ENCODE measurements at regions not wholly inside any gene's neighbourhood (a gene's known extent, or its start where the extent isn't known, plus 50 kb on each side); places are given as distances from the start of the nearest gene placed in this dataset.

DNA sequence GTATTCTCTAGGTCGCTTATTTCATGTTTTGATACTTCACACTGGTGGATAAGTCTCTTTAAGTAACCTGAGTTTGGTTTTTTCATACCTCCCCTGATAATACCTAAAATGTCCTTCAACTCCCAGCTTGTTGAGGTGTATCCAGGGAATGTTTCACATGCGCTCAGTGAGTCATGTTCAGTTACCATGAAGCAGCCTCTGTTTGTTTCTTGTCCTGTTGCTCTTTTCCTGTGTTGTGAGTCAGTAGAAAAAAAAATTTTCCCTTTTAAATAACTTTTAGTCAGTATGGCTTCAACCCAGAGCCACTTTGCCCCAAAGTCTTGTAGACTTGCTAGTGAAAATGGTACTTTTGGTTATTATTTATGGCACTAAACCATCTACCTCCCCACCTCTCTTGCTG, 278.4 kb upstream of the ZPLD1 start:
- TF ChIP-seq, protein P1, sequence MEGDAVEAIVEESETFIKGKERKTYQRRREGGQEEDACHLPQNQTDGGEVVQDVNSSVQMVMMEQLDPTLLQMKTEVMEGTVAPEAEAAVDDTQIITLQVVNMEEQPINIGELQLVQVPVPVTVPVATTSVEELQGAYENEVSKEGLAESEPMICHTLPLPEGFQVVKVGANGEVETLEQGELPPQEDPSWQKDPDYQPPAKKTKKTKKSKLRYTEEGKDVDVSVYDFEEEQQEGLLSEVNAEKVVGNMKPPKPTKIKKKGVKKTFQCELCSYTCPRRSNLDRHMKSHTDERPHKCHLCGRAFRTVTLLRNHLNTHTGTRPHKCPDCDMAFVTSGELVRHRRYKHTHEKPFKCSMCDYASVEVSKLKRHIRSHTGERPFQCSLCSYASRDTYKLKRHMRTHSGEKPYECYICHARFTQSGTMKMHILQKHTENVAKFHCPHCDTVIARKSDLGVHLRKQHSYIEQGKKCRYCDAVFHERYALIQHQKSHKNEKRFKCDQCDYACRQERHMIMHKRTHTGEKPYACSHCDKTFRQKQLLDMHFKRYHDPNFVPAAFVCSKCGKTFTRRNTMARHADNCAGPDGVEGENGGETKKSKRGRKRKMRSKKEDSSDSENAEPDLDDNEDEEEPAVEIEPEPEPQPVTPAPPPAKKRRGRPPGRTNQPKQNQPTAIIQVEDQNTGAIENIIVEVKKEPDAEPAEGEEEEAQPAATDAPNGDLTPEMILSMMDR (IDR thresholded peaks at IDR 0.05), result no peak
- Mint-ChIP-seq H3K36me3 (ENCODE audit: low read depth) (peaks cover 5% of the 10 kb centered on the region), H3K27me3 (ENCODE audit: low read depth) (no peaks in the 10 kb centered on the region), H3K4me1 (ENCODE audit: low read depth) (peaks cover 10% of the 10 kb centered on the region), H3K27ac (ENCODE audit: unreplicated experiment) (peak overlapping the region; percentile 29), H3K9me3 (ENCODE audit: low read depth) (peaks cover 7% of the 10 kb centered on the region), H3K4me3 (ENCODE audit: unreplicated experiment) (no peak overlapping the region)
- no peak for DNase-seq (ENCODE audit: low spot score)

DNA sequence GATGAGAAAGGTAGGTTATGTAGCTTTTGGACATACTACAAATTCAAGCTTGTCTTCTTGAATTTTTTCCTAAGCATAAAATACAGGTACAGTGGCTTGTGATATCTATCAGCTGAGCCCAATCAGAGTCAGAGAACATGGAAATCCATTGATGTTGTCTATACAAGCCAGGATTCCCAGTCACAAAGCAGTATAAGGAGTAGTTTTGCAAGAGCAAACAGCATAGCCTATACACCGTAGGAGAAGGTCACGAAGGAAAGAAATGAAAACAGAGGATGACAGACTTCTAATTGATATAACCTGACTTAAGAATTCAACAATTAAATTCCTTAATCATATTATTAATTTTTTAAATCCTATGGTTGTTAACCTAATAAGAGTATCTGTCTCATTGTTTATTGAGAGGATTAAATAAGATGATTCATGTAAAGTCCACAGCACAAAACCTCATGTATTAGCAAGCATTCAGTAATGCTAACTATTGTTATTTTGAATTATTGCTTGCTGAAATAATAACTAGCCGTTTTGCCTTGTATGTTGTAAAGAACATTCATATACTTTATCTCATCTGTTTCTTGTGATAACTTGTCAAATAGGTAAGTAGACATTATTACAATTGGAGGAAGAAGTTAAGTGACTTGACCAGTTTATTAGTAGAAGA, 276.6 kb upstream of the ZPLD1 start:
- Mint-ChIP-seq H3K4me1 (ENCODE audit: low read depth) (peaks cover 25% of the 10 kb centered on the region), H3K4me3 (ENCODE audit: unreplicated experiment) (no peak overlapping the region), H3K9me3 (ENCODE audit: low read depth) (no peaks in the 10 kb centered on the region), H3K27ac (ENCODE audit: unreplicated experiment) (no peak overlapping the region), H3K36me3 (ENCODE audit: low read depth) (peaks cover 2% of the 10 kb centered on the region), H3K27me3 (ENCODE audit: low read depth) (no peaks in the 10 kb centered on the region)
- DNase-seq (ENCODE audit: low spot score), result no peak
- TF ChIP-seq, protein P1 (IDR thresholded peaks at IDR 0.05), result no peak

DNA sequence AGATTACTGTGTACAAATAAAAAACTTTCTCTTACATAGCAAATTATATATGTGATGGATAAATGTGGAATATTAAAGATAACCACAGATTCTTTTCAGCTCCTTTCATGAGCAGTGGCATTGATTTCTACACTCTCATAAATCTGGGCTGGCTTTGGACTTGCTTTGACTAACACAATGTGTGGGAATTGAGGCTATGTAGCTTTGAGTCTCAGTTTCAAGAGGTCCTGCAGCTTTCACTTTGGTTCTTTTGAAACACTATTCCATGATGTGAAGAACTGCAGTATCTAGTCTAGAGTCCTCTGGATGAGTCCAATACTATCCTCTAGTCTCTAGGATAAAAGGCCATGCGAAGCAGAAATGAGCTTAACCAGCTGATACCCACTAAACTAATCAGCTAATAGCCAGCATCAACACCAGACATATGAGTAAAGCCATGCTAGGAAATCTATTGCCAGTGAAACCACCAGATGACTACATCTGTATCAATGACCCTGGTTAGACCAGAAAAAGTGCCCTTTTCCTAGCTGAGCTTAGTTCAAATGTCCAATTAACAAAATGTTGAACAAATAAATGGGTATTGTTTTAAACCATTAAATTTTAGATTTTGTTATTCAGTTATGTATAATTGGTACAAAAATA, 274.9 kb upstream of the ZPLD1 start:
- H3K9me3 Mint-ChIP-seq (ENCODE audit: low read depth), result no peaks in the 10 kb centered on the region
- TF ChIP-seq, protein P1 (IDR thresholded peaks at IDR 0.05), result no peak
- DNase-seq (ENCODE audit: low spot score), result no peak
- H3K27me3 Mint-ChIP-seq (ENCODE audit: low read depth), result no peaks in the 10 kb centered on the region
- H3K27ac Mint-ChIP-seq (ENCODE audit: unreplicated experiment), result no peak overlapping the region
- H3K36me3 Mint-ChIP-seq (ENCODE audit: low read depth), result no peaks in the 10 kb centered on the region
- peaks cover 32% of the 10 kb centered on the region for H3K4me1 Mint-ChIP-seq (ENCODE audit: low read depth)
- no peak overlapping the region for H3K4me3 Mint-ChIP-seq (ENCODE audit: unreplicated experiment)

DNA sequence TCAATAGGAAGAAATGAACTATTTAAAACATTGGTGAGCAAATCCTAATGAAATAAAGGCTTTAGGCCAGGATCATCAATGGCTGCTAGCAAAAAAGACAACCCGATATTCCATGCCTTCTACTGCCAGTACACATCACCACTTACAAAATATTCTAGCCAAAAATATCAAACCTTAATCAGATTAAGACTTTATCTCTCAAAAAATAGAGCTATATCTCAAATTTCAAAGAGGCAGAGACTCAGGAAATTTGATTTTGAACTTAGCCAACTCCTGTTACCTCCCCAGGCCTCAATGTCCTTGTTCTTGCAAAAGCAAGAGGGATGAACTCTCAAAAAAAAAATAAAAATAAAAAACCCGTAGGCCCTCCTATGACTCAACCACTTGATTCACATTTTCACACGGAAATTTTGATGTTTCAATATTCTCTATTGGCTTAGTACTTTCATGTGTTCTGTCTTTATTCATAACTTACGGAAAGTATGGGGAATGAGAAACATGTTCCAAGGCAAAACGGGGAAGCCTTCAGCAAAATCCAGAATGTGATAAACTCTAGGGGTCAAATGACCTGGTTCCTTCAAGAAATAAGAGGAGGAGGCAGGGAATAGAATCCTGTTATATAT, 273.3 kb upstream of the ZPLD1 start:
- Mint-ChIP-seq H3K9me3 (ENCODE audit: low read depth) (peaks cover 3% of the 10 kb centered on the region), H3K4me1 (ENCODE audit: low read depth) (peaks cover 33% of the 10 kb centered on the region), H3K36me3 (ENCODE audit: low read depth) (no peaks in the 10 kb centered on the region), H3K27me3 (ENCODE audit: low read depth) (no peaks in the 10 kb centered on the region), H3K4me3 (ENCODE audit: unreplicated experiment) (no peak overlapping the region), H3K27ac (ENCODE audit: unreplicated experiment) (peak overlapping the region; percentile 17)
- TF ChIP-seq, protein P1 (IDR thresholded peaks at IDR 0.05), result no peak
- DNase-seq (ENCODE audit: low spot score), result no peak

DNA sequence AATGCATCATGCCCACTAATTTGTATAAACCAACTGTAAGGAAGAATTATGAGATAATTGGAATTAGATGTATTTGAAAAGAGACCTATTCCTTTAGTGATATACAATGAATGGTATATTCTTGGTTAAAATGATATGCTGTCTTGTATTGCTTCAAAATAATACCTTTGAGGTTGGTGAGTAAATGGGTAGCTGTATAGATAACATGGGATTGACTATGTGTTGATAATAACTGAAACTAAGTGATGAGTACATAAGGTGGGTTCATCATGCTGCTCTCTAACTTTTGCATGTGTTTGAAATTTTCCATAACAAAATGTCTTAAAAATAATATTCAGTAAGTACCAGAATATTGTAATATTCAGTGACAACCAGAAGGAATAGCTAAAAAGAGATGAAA, 272.6 kb upstream of the ZPLD1 start:
- Mint-ChIP-seq H3K27me3 (ENCODE audit: low read depth) (no peaks in the 10 kb centered on the region), H3K4me3 (ENCODE audit: unreplicated experiment) (no peak overlapping the region), H3K36me3 (ENCODE audit: low read depth) (no peaks in the 10 kb centered on the region), H3K4me1 (ENCODE audit: low read depth) (peaks cover 28% of the 10 kb centered on the region), H3K27ac (ENCODE audit: unreplicated experiment) (no peak overlapping the region), H3K9me3 (ENCODE audit: low read depth) (peaks cover 3% of the 10 kb centered on the region)
- DNase-seq (ENCODE audit: low spot score), result no peak
- TF ChIP-seq, protein P1 (IDR thresholded peaks at IDR 0.05), result no peak

Data from chondrocyte (in vitro differentiated cells).